Sigmoid colon (tissue), 6 donors: ENCODE measurements at regions not wholly inside any gene's neighbourhood (a gene's known extent, or its start where the extent isn't known, plus 50 kb on each side); places are given as distances from the start of the nearest gene placed in this dataset.

Experiments
- DNase-seq: peaks from one replicate; pipeline ENCODE4 v3.0.0-alpha.2; 2019
- H3K27ac ChIP-seq, 4 donors: fragments of 200-600 bp; sonication (generic); one replicate each; pipeline ENCODE4 v1.5.1; 2016 to 2019; ENCODE audit warnings: mild to moderate bottlenecking in 1 of 4
- H3K27me3 ChIP-seq, 3 donors: fragments of 200-600 bp; sonication (generic); one replicate each; pipeline ENCODE4 v1.5.1; 2019; ENCODE audit warnings: mild to moderate bottlenecking in 1 of 3
- H3K36me3 ChIP-seq, 4 donors: fragments of 200-600 bp; sonication (generic); one replicate each; pipeline ENCODE4 v1.5.1; 2016 to 2019
- H3K4me1 ChIP-seq, 4 donors: fragments of 200-600 bp; sonication (generic); one replicate each; pipeline ENCODE4 v1.5.1; 2017 to 2019
- H3K4me3 ChIP-seq, 4 donors: fragments of 200-600 bp; sonication (generic); one replicate each; pipeline ENCODE4 v1.5.1; 2017 to 2019; ENCODE audit warnings: mild to moderate bottlenecking in 2 of 4, moderate library complexity in 1 of 4
- H3K9me3 ChIP-seq, 4 donors: fragments of 200-600 bp in 3 of 4; sonication (generic) in 3 of 4; one replicate each; pipeline versions ENCODE4 v1.5.1 to v1.6.1; 2013 to 2019
- EP300 ChIP-seq, 4 donors: sonication (generic); formaldehyde crosslinking; IDR thresholded peaks; one replicate each; pipeline ENCODE4 v1.6.1; 2017; ENCODE audit warnings: antibody characterized with exemption in 4 of 4
- POLR2A ChIP-seq, 2 donors: fragments of 450-650 bp; IDR thresholded peaks; one replicate each; pipeline ENCODE4 v1.6.1; 2016; ENCODE audit warnings: antibody characterized with exemption in 2 of 2, mild to moderate bottlenecking in 2 of 2, moderate library complexity in 2 of 2
- POLR2AphosphoS5 ChIP-seq, 4 donors: sonication (generic); formaldehyde crosslinking; IDR thresholded peaks; one replicate each; pipeline ENCODE4 v1.6.1; 2017; ENCODE audit warnings: antibody characterized with exemption in 4 of 4
- WGBS, 2 donors: extraction: QIAGEN DNeasy Blood & Tissue Kit; methylation state at CpG; one replicate each; pipeline ENCODE4 v1.1.7; 2013; 5-methylcytosine and 5-hydroxymethylcytosine counted together
- intact Hi-C: fragments of 100-400 bp; cut with DNase I; formaldehyde crosslinking; loops from one replicate; pipeline ENCODE4 v1.15.1; 2023
- TF ChIP-seq, protein P1 (sequence below), 4 experiments: fragments of 450-650 bp in 3 of 4; fragments of 200-600 bp in 1 of 4; IDR thresholded peaks; one replicate each; pipeline ENCODE4 v1.5.1; 2016 to 2019; ENCODE audit warnings: antibody characterized with exemption in 4 of 4, mild to moderate bottlenecking in 3 of 4, moderate library complexity in 2 of 4
- donor health status: healthy with polysubstance abuse.
- donor health status: healthy.

DNA sequence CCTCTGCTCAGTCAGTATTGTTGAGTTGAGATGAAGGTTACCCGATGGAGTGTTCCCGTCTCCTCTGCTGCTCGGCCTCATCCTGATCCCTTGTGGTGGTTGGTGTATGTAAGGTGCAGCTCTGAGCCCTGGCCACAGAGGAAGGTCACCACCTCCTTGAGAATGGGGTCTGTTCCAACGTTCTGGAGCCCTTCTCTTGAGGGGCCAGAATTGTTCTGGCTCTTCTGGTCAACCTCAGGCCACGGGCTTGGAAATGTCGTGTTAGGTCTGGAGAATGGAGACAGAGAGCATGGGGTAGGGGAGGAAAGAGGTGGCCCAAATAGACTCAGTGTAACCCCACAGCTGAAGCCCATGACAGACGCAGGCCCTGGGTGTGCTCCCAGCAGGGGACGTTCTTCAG, 62.3 kb upstream of the ETV3 start:
- intact Hi-C loops, result no loop called here
- WGBS, 2 donors, result 81 to 85% methylated on average over 8 of the region's 8 CpGs
- DNase-seq, result no peak
- Histone ChIP-seq H3K9me3 (no peaks in the 10 kb centered on the region), H3K4me1 (no peaks in the 10 kb centered on the region), H3K27ac (no peak overlapping the region), H3K27me3 (peaks cover 0 to under 1% (median 0%) of the 10 kb centered on the region in 3 donors), H3K36me3 (no peaks in the 10 kb centered on the region), H3K4me3 (no peak overlapping the region)
- no peak for TF ChIP-seq POLR2A (IDR thresholded peaks at IDR 0.05)
- TF ChIP-seq, protein P1, sequence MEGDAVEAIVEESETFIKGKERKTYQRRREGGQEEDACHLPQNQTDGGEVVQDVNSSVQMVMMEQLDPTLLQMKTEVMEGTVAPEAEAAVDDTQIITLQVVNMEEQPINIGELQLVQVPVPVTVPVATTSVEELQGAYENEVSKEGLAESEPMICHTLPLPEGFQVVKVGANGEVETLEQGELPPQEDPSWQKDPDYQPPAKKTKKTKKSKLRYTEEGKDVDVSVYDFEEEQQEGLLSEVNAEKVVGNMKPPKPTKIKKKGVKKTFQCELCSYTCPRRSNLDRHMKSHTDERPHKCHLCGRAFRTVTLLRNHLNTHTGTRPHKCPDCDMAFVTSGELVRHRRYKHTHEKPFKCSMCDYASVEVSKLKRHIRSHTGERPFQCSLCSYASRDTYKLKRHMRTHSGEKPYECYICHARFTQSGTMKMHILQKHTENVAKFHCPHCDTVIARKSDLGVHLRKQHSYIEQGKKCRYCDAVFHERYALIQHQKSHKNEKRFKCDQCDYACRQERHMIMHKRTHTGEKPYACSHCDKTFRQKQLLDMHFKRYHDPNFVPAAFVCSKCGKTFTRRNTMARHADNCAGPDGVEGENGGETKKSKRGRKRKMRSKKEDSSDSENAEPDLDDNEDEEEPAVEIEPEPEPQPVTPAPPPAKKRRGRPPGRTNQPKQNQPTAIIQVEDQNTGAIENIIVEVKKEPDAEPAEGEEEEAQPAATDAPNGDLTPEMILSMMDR (IDR thresholded peaks at IDR 0.05), result no peak
- no peak for TF ChIP-seq POLR2AphosphoS5 (IDR thresholded peaks at IDR 0.05)
- no peak for TF ChIP-seq EP300 (IDR thresholded peaks at IDR 0.05)

GRCh38 chr1:157199421-157199755, 61.2 kb upstream of the ETV3 start:
- Histone ChIP-seq H3K4me1 (no peaks in the 10 kb centered on the region), H3K9me3 (no peaks in the 10 kb centered on the region), H3K36me3 (no peaks in the 10 kb centered on the region), H3K27me3 (peaks cover 0 to 9% (median 0%) of the 10 kb centered on the region in 3 donors), H3K27ac (no peak overlapping the region), H3K4me3 (no peak overlapping the region)
- peak; percentile 54 for DNase-seq
- 72 to 77% methylated on average over 3 of the region's 3 CpGs for WGBS, 2 donors
- intact Hi-C loops, result no loop called here
- TF ChIP-seq EP300 (IDR thresholded peaks at IDR 0.05) (no peak), POLR2A (IDR thresholded peaks at IDR 0.05) (no peak), POLR2AphosphoS5 (IDR thresholded peaks at IDR 0.05) (no peak)
- TF ChIP-seq, protein P1 (IDR thresholded peaks at IDR 0.05), result no peak

- WGBS, 2 donors, result 77 to 92% methylated on average over 8 of the region's 8 CpGs
- no peaks in the 10 kb centered on the region for H3K9me3 ChIP-seq
- intact Hi-C loops, result no loop called here
Measured at GRCh38 chr1:157198619-157199420, 60.6 kb upstream of the ETV3 start.

GRCh38 chr1:157197906-157198435, 59.8 kb upstream of the ETV3 start:
- no peak for DNase-seq
- intact Hi-C loops, result no loop called here
- Histone ChIP-seq H3K36me3 (no peaks in the 10 kb centered on the region), H3K9me3 (no peaks in the 10 kb centered on the region), H3K4me1 (no peaks in the 10 kb centered on the region), H3K27me3 (peaks cover 0 to 15% (median 0%) of the 10 kb centered on the region in 3 donors), H3K4me3 (no peak overlapping the region), H3K27ac (no peak overlapping the region)
- TF ChIP-seq, protein P1 (IDR thresholded peaks at IDR 0.05), result no peak
- TF ChIP-seq EP300 (IDR thresholded peaks at IDR 0.05), result no peak
- TF ChIP-seq POLR2A (IDR thresholded peaks at IDR 0.05), result no peak
- TF ChIP-seq POLR2AphosphoS5 (IDR thresholded peaks at IDR 0.05), result no peak
- WGBS, 2 donors, result 77 to 90% methylated on average over 7 of the region's 7 CpGs

More at GRCh38 chr1:157198619-157199420, 60.6 kb upstream of the ETV3 start:
- DNase-seq, result peak; percentile 39
- no peak overlapping the region for H3K4me3 ChIP-seq
- no peaks in the 10 kb centered on the region for H3K4me1 ChIP-seq
- no peak overlapping the region for H3K27ac ChIP-seq
- H3K27me3 ChIP-seq, result peaks cover 0 to 14% (median 0%) of the 10 kb centered on the region in 3 donors
- TF ChIP-seq POLR2AphosphoS5 (IDR thresholded peaks at IDR 0.05) (no peak), POLR2A (IDR thresholded peaks at IDR 0.05) (no peak)
- TF ChIP-seq, protein P1 (IDR thresholded peaks at IDR 0.05), result no peak
- no peaks in the 10 kb centered on the region for H3K36me3 ChIP-seq
